ENCODE measurements at regions not wholly inside any gene's neighbourhood (a gene's known extent, or its start where the extent isn't known, plus 50 kb on each side); places are given as distances from the start of the nearest gene placed in this dataset.

GRCh38 chr21:24223624-24224023 lies 1383.7 kb downstream of the MRPL39 start:
- TF ChIP-seq CTCF (conservative IDR thresholded peaks at IDR 0.05; ENCODE audit: low read depth, low read length) (no peak), POLR2A (IDR thresholded peaks at IDR 0.05; ENCODE audit: low read depth, low read length) (no peak), RAD21 (IDR thresholded peaks at IDR 0.05; ENCODE audit: low read length) (no peak), RFX5 (IDR thresholded peaks at IDR 0.05; ENCODE audit: low read depth, low read length) (no peak), RCOR1 (IDR thresholded peaks at IDR 0.05; ENCODE audit: insufficient replicate concordance, low read length) (no peak), CHD1 (IDR thresholded peaks at IDR 0.05; ENCODE audit: low read depth, low read length) (no peak)

Measured in IMR-90 (cell line).